ENCODE measurements at regions not wholly inside any gene's neighbourhood (a gene's known extent, or its start where the extent isn't known, plus 50 kb on each side); places are given as distances from the start of the nearest gene placed in this dataset.

DNA sequence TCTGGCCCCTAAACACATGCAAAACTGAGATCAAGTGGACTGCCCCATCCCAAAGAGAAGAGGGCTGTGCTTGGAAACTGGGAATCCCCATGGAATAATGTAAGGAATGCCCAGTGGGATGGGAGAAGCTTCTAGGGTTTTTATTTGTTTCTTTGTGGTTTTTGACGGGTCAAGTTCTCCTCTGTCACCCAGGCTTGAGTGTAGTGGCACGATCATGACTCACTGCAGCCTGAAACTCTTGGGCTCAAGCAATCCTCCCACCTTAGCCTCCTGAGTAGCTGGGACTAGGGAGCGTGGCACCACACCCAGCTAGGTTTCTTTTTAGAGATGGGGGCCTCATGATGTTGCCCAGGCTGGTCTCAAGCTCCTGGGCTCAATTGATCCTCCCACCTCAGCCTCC is 101.7 kb upstream of the ZSWIM2 start:
- Histone ChIP-seq H3K36me3 (no peaks in the 10 kb centered on the region), H3K9me3 (no peaks in the 10 kb centered on the region), H3K4me3 (no peak overlapping the region), H3K27ac (no peak overlapping the region), H3K27me3 (no peaks in the 10 kb centered on the region), H3K4me1 (no peaks in the 10 kb centered on the region)
- no peak for TF ChIP-seq EP300 (IDR thresholded peaks at IDR 0.05)
- TF ChIP-seq POLR2A (IDR thresholded peaks at IDR 0.05), result no peak
- TF ChIP-seq, protein P1, sequence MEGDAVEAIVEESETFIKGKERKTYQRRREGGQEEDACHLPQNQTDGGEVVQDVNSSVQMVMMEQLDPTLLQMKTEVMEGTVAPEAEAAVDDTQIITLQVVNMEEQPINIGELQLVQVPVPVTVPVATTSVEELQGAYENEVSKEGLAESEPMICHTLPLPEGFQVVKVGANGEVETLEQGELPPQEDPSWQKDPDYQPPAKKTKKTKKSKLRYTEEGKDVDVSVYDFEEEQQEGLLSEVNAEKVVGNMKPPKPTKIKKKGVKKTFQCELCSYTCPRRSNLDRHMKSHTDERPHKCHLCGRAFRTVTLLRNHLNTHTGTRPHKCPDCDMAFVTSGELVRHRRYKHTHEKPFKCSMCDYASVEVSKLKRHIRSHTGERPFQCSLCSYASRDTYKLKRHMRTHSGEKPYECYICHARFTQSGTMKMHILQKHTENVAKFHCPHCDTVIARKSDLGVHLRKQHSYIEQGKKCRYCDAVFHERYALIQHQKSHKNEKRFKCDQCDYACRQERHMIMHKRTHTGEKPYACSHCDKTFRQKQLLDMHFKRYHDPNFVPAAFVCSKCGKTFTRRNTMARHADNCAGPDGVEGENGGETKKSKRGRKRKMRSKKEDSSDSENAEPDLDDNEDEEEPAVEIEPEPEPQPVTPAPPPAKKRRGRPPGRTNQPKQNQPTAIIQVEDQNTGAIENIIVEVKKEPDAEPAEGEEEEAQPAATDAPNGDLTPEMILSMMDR (IDR thresholded peaks at IDR 0.05), result no peak
- DNase-seq (ENCODE audit: low spot score in 2 of 2), result no peak
- WGBS, 2 donors, result 84 to 92% methylated on average over 3 of the region's 3 CpGs

DNA sequence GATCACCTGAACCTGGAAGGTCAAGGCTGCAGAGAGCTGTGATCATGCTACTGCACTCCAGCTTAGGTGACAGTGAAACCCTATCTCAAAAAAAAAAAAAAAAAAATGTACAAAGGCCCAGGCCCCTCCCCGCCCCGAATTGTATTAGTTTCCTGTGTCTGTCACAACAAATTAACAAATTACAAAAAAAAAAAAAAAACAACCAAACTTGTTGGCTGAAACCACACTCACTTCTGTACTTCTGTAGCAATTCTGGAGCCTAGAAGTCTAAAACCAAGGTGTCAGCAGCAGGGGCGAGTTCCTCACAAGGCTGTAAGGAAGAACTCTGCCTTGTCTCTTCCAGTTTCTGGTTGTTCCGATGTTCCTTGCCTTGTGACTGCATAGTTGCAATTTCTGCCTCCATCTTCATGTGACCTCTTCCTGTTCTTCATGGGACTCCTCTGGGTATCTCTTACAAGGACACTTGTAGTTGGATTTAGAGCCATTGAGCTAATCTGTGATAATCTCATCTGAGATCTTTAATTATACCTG is 100.8 kb upstream of the ZSWIM2 start:
- WGBS, 2 donors, result 75 to 83% methylated on average over 4 of the region's 4 CpGs
- DNase-seq (ENCODE audit: low spot score in 2 of 2), result peak in 1 of 2 donors; percentile 25
- H3K36me3 ChIP-seq, result no peaks in the 10 kb centered on the region
- no peaks in the 10 kb centered on the region for H3K4me1 ChIP-seq
- no peak overlapping the region for H3K4me3 ChIP-seq
- no peaks in the 10 kb centered on the region for H3K9me3 ChIP-seq
- TF ChIP-seq EP300 (IDR thresholded peaks at IDR 0.05) (peak in 1 of 2 donors; percentile 74), POLR2A (IDR thresholded peaks at IDR 0.05) (no peak)
- H3K27me3 ChIP-seq, result no peaks in the 10 kb centered on the region
- H3K27ac ChIP-seq, result no peak overlapping the region

DNA sequence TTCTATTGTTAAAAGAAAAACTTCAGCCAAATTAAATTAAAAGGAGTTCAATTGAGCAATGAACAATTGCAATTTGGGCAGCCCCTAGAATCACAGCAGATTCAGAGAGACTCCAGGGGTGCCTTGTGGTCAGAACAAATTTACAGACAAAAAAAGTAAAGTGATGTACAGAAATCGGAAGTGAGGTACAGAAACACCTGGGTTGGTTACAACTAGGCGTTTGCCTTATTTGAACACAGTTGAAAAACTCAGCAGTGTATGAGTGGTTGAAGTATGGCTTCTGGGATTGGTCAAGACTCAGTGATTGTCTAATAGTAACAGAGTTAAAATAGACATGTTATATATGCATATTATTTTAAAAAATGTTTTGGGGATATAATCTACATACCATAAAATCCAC is 98.5 kb upstream of the ZSWIM2 start:
- Histone ChIP-seq H3K36me3 (no peaks in the 10 kb centered on the region), H3K4me3 (no peak overlapping the region), H3K27me3 (no peaks in the 10 kb centered on the region), H3K9me3 (no peaks in the 10 kb centered on the region), H3K4me1 (no peaks in the 10 kb centered on the region), H3K27ac (no peak overlapping the region)
- no peak for DNase-seq (ENCODE audit: low spot score in 2 of 2)
- TF ChIP-seq POLR2A (IDR thresholded peaks at IDR 0.05) (no peak), EP300 (IDR thresholded peaks at IDR 0.05) (no peak)
- TF ChIP-seq, protein P1 (IDR thresholded peaks at IDR 0.05), result no peak
- WGBS, 2 donors, result 94 to 98% methylated on average over 2 of the region's 2 CpGs

DNA sequence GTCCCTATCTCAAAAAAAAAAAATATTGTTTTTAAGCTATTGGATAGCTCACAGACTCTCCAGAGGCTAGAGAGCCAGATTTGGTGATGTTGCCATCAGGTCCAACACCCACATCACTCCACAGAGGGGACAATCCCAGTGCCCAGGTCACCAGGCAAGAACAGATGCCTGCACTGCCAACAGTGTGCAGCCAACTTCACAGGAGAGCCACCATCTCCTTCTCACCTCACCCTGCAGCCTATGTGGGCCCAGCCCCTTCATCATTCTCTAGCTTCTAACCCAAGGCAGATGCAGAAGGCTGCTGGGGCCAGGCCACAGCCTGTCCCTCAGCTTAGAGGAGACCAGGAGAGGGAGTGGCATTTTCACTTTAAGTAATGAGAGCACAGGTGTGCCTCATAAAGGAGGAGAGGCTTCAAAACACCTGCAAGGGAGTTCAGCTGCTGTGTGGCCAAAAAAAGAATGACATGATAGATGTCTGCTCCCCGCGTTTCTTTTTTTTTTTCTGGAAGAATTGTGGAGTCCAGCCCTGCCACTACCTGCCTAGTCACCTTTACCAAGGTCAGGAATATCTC is 98.0 kb upstream of the ZSWIM2 start:
- Histone ChIP-seq H3K9me3 (no peaks in the 10 kb centered on the region), H3K4me1 (no peaks in the 10 kb centered on the region), H3K36me3 (no peaks in the 10 kb centered on the region), H3K4me3 (no peak overlapping the region), H3K27me3 (no peaks in the 10 kb centered on the region), H3K27ac (no peak overlapping the region)
- no peak for DNase-seq (ENCODE audit: low spot score in 2 of 2)
- TF ChIP-seq, protein P1 (IDR thresholded peaks at IDR 0.05), result no peak
- TF ChIP-seq EP300 (IDR thresholded peaks at IDR 0.05), result no peak
- TF ChIP-seq POLR2A (IDR thresholded peaks at IDR 0.05), result no peak
- 93 to 94% methylated on average over 2 of the region's 2 CpGs for WGBS, 2 donors

DNA sequence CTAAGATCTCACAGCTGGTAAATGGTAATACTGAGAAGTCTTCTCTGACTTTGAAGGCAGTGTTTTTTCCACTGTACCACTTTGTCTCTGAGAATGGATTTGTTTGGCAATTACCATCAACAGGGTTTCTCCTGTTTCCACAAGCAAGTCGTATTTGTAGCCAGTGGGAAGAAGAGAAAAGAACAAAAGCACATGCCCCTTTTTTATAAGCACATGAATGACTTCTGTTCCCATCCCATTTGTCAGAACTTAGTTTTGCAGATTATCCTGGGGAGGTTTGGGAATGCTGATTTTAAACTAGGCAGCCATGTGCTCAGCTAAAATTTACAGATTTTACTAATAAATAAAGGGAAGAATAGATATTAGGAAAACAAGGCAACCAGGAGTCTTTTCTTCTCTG is 92.9 kb upstream of the ZSWIM2 start:
- no peaks in the 10 kb centered on the region for H3K36me3 ChIP-seq
- no peaks in the 10 kb centered on the region for H3K9me3 ChIP-seq
- H3K27ac ChIP-seq, result no peak overlapping the region
- no peak for TF ChIP-seq EP300 (IDR thresholded peaks at IDR 0.05)
- TF ChIP-seq, protein P1 (IDR thresholded peaks at IDR 0.05), result no peak
- TF ChIP-seq POLR2A (IDR thresholded peaks at IDR 0.05), result no peak
- DNase-seq (ENCODE audit: low spot score in 2 of 2), result no peak
- H3K27me3 ChIP-seq, result no peaks in the 10 kb centered on the region
- WGBS, 2 donors, result 37 to 46% methylated on average over 1 of the region's 1 CpG
- H3K4me1 ChIP-seq, result no peaks in the 10 kb centered on the region
- no peak overlapping the region for H3K4me3 ChIP-seq

Measured in tibial nerve (tissue), 4 donors.